ENCODE measurements at regions not wholly inside any gene's neighbourhood (a gene's known extent, or its start where the extent isn't known, plus 50 kb on each side); places are given as distances from the start of the nearest gene placed in this dataset.

DNA sequence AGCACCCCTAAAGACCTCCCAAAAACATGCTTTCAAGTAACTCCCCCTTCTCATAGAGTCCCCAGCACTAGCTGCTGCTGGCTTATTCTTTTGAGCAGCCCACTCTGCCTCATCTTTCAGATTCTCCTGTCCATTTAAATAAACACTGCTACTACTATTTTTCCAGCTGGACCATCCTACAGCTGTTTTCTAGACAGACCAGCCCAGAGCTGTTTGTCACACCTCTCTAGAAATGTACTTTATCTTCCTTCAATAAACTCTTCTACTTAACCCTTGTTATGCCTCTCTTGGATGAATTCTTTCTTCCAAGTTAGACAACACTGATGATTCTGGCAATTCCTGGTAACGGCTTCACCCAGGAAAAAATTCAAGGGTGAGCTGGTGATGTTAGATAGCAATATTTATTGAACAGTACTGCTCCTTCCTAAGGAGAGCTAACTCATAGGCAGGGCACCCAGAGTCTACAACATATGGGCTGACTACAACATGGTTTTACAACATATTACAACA is 995.7 kb downstream of the LRFN5 start:
- TF ChIP-seq, protein P1, sequence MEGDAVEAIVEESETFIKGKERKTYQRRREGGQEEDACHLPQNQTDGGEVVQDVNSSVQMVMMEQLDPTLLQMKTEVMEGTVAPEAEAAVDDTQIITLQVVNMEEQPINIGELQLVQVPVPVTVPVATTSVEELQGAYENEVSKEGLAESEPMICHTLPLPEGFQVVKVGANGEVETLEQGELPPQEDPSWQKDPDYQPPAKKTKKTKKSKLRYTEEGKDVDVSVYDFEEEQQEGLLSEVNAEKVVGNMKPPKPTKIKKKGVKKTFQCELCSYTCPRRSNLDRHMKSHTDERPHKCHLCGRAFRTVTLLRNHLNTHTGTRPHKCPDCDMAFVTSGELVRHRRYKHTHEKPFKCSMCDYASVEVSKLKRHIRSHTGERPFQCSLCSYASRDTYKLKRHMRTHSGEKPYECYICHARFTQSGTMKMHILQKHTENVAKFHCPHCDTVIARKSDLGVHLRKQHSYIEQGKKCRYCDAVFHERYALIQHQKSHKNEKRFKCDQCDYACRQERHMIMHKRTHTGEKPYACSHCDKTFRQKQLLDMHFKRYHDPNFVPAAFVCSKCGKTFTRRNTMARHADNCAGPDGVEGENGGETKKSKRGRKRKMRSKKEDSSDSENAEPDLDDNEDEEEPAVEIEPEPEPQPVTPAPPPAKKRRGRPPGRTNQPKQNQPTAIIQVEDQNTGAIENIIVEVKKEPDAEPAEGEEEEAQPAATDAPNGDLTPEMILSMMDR (IDR thresholded peaks at IDR 0.05; ENCODE audit: insufficient read depth, low read length, severe bottlenecking): no peak
- no peak for FAIRE-seq

DNA sequence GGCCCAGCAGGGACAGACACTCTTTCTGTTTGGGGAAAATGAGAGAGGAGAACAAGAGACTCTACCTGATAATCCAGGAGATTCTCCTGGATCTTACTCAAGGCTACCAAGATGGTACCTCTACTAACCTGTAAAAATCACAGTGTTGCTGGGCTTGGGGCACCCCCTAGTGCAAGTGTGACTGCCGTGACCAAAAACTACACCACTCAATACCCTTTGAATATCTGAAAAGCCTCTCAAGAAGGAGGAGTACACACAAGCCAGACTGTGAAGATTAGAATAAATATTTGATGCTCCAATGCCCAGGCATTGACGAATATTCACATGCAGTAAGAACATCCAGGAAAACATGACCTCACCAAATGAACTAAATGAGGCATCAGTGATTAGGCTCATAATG is 965.4 kb downstream of the LRFN5 start:
- DNase-seq (ENCODE audit: low read depth): no peak
- Histone ChIP-seq H3K27me3 (ENCODE audit: control insufficient read depth, insufficient read depth, low read length) (no peaks in the 10 kb centered on the region), H3K4me3 (ENCODE audit: low read depth, low read length) (no peak overlapping the region), H3K36me3 (ENCODE audit: control insufficient read depth, insufficient read depth, low read length) (no peaks in the 10 kb centered on the region)
- TF ChIP-seq, protein P1 (IDR thresholded peaks at IDR 0.05; ENCODE audit: insufficient read depth, low read length, severe bottlenecking): no peak
- no peak for FAIRE-seq

More for the DNA sequence above, 995.7 kb downstream of the LRFN5 start:
- Histone ChIP-seq H3K36me3 (ENCODE audit: control insufficient read depth, insufficient read depth, low read length) (no peaks in the 10 kb centered on the region), H3K27me3 (ENCODE audit: control insufficient read depth, insufficient read depth, low read length) (no peaks in the 10 kb centered on the region), H3K4me3 (ENCODE audit: low read depth, low read length) (no peak overlapping the region)
- no peak for DNase-seq (ENCODE audit: low read depth)

DNA sequence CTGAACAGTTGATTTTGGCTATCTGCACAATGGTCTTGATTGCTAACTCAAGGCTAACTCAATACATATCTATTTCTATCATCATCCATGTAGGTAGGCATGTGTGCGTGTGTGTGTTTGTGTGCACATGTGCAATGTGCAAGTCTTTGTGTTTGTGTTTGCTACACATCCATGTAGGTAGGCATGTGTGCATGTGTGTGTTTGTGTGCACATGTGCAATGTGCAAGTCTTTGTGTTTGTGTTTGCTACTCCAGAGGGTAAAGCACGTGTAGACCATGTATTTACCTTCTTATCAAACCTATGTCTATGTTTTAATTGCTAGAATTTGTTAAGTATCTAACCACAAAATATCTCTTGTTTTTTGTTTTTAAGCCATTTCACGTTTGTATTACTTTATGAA is 962.6 kb downstream of the LRFN5 start:
- Histone ChIP-seq H3K4me3 (ENCODE audit: low read depth, low read length) (no peak overlapping the region), H3K36me3 (ENCODE audit: control insufficient read depth, insufficient read depth, low read length) (no peaks in the 10 kb centered on the region), H3K27me3 (ENCODE audit: control insufficient read depth, insufficient read depth, low read length) (no peaks in the 10 kb centered on the region)
- no peak for DNase-seq (ENCODE audit: low read depth)
- TF ChIP-seq, protein P1 (IDR thresholded peaks at IDR 0.05; ENCODE audit: insufficient read depth, low read length, severe bottlenecking): no peak
- FAIRE-seq: no peak

DNA sequence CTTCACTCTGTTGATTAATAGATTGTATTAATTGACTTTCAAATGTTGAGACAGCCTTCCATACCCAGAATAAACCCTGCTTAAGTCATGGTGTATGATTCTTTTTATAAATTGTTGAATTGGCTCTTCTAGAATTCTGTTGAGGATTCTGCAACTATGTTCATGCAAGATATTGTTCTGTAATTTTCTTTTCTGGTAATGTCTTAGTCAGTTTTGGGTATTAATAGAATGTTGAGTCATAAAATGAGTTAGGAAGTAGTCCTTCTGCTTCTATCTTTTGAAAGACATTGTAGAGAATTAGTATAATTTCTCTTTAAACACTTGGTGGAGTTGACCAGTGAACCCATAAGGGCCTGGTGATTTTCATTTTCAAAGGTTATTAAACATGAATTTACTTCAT is 958.9 kb downstream of the LRFN5 start:
- Histone ChIP-seq H3K27me3 (ENCODE audit: control insufficient read depth, insufficient read depth, low read length) (no peaks in the 10 kb centered on the region), H3K36me3 (ENCODE audit: control insufficient read depth, insufficient read depth, low read length) (no peaks in the 10 kb centered on the region), H3K4me3 (ENCODE audit: low read depth, low read length) (no peak overlapping the region)
- FAIRE-seq: no peak
- TF ChIP-seq, protein P1 (IDR thresholded peaks at IDR 0.05; ENCODE audit: insufficient read depth, low read length, severe bottlenecking): no peak
- DNase-seq (ENCODE audit: low read depth): no peak

DNA sequence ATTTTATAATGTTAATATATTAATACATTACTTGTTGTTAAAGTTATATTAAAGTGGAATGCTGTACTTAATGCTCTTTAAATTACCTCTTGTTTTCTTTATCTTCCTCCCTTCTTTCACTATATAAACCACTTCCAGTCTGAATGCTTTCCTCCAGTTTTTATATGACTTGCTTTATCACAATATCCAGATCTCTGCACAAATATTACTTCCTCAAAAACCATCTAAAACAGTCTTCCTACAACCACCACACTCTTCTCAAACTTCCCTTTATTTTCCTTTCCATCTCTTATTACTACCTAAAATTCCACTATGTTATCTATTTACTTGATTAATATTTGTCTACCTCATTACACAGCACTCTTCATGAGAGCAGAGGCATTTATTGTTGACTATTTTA is 956.6 kb downstream of the LRFN5 start:
- FAIRE-seq: no peak
- Histone ChIP-seq H3K27me3 (ENCODE audit: control insufficient read depth, insufficient read depth, low read length) (no peaks in the 10 kb centered on the region), H3K4me3 (ENCODE audit: low read depth, low read length) (no peak overlapping the region), H3K36me3 (ENCODE audit: control insufficient read depth, insufficient read depth, low read length) (no peaks in the 10 kb centered on the region)
- no peak for DNase-seq (ENCODE audit: low read depth)
- TF ChIP-seq, protein P1 (IDR thresholded peaks at IDR 0.05; ENCODE audit: insufficient read depth, low read length, severe bottlenecking): no peak

DNA sequence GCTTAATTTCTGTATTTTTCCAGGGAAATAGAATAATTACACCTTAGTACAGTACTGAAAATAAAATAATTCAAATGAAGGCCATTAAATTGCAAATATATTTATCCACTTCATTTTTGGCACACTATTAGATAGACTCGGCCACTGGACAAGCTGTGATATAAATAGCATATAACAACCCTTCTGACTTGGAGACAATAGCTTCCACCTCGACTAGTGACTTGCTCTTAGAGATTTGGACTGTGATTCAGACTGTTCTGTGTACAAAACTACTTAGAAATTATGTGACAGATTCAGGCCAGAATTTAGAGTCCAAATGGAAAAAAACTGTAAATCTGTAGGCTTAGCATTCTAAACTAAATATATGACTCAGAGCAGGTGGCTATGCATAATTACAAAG is 949.9 kb downstream of the LRFN5 start:
- no peaks in the 10 kb centered on the region for H3K36me3 ChIP-seq (ENCODE audit: control insufficient read depth, insufficient read depth, low read length)
- H3K27me3 ChIP-seq (ENCODE audit: control insufficient read depth, insufficient read depth, low read length): no peaks in the 10 kb centered on the region
- DNase-seq (ENCODE audit: low read depth): no peak
- no peak overlapping the region for H3K4me3 ChIP-seq (ENCODE audit: low read depth, low read length)
- FAIRE-seq: no peak
- TF ChIP-seq, protein P1 (IDR thresholded peaks at IDR 0.05; ENCODE audit: insufficient read depth, low read length, severe bottlenecking): no peak
